ENCODE measurements at regions not wholly inside any gene's neighbourhood (a gene's known extent, or its start where the extent isn't known, plus 50 kb on each side); places are given as distances from the start of the nearest gene placed in this dataset.
"Not testable (repeated sequence)": the region's sequence is repeated elsewhere in the genome, so short reads cannot be mapped to it uniquely, and the experiment has no call there.

GRCh38 chr21:23949493-23949892 lies 1657.8 kb downstream of the MRPL39 start:
- no peak for DNase-seq

GRCh38 chr21:23939369-23940065 lies 1667.8 kb downstream of the MRPL39 start:
- no peak for DNase-seq

- no peak for DNase-seq
These were observed 1670.3 kb downstream of the MRPL39 start for GRCh38 chr21:23936991-23937390.

GRCh38 chr21:23936224-23936623 lies 1671.1 kb downstream of the MRPL39 start:
- no peak for DNase-seq

- no peak for DNase-seq
These were observed 1676.7 kb downstream of the MRPL39 start for GRCh38 chr21:23930565-23930964.

GRCh38 chr21:23926430-23926829 lies 1680.9 kb downstream of the MRPL39 start:
- not testable (repeated sequence) for DNase-seq

GRCh38 chr21:23921670-23922418 lies 1685.4 kb downstream of the MRPL39 start:
- no peak for DNase-seq

GRCh38 chr21:23900727-23901126 lies 1706.6 kb downstream of the MRPL39 start:
- DNase-seq: no peak

- no peak for DNase-seq
These were observed 1707.7 kb downstream of the MRPL39 start for GRCh38 chr21:23899561-23899960.

GRCh38 chr21:23890652-23891051 lies 1716.6 kb downstream of the MRPL39 start:
- DNase-seq: no peak

GRCh38 chr21:23887725-23888306 lies 1719.5 kb downstream of the MRPL39 start:
- peak; percentile 55 for DNase-seq

- no peak for DNase-seq
These were observed 1720.2 kb downstream of the MRPL39 start for GRCh38 chr21:23886828-23887724.

GRCh38 chr21:23881783-23882182 lies 1725.5 kb downstream of the MRPL39 start:
- no peak for DNase-seq

GRCh38 chr21:23876925-23877558 lies 1730.2 kb downstream of the MRPL39 start:
- no peak for DNase-seq

GRCh38 chr21:23874271-23874670 lies 1733.0 kb downstream of the MRPL39 start:
- DNase-seq: no peak

- DNase-seq: no peak
These were observed 1745.3 kb downstream of the MRPL39 start for GRCh38 chr21:23861911-23862504.

- DNase-seq: no peak
These were observed 1748.4 kb downstream of the MRPL39 start for GRCh38 chr21:23858878-23859277.

- DNase-seq: peak; percentile 40
These were observed 1753.4 kb downstream of the MRPL39 start for GRCh38 chr21:23853796-23854379.

GRCh38 chr21:23837564-23837963 lies 1769.7 kb downstream of the MRPL39 start:
- DNase-seq: no peak

- DNase-seq: no peak
These were observed 1784.5 kb downstream of the MRPL39 start for GRCh38 chr21:23822760-23823159.

- no peak for DNase-seq
These were observed 1789.9 kb downstream of the MRPL39 start for GRCh38 chr21:23817337-23817736.

- DNase-seq: no peak
These were observed 1794.8 kb downstream of the MRPL39 start for GRCh38 chr21:23812485-23812884.
